DND-41 (cell line): ENCODE measurements at regions not wholly inside any gene's neighbourhood (a gene's known extent, or its start where the extent isn't known, plus 50 kb on each side); places are given as distances from the start of the nearest gene placed in this dataset.

Experiments
- ATAC-seq: fragments of 200-7000 bp; cut with Tn5 transposase; 3 replicates; pipeline ENCODE4 v1.9.1; 2021; ENCODE audit warnings: low read depth; ENCODE audit not compliant: insufficient read depth
- DNase-seq: peaks from one replicate; pipeline ENCODE4 v3.0.0-alpha.2; 2020
- H2AFZ ChIP-seq: 2 replicates; pipeline ENCODE4 v1.6.0; 2012; ENCODE audit warnings: low read depth, low read length
- H3K27ac ChIP-seq: 2 replicates; pipeline ENCODE4 v1.5.1; 2012; ENCODE audit warnings: low read length, inconsistent platforms
- H3K27me3 ChIP-seq: fragments of 200-600 bp; sonication (generic); 2 replicates; pipeline ENCODE4 v1.6.0; 2012; ENCODE audit warnings: low read length, mild to moderate bottlenecking, inconsistent platforms; ENCODE audit not compliant: insufficient read depth, poor library complexity
- H3K36me3 ChIP-seq: 2 replicates; pipeline ENCODE4 v1.5.1; 2012; ENCODE audit warnings: low read length, inconsistent platforms; ENCODE audit not compliant: insufficient read depth
- H3K4me1 ChIP-seq: 2 replicates; pipeline ENCODE4 v1.5.1; 2012; ENCODE audit warnings: mild to moderate bottlenecking, low read length; ENCODE audit not compliant: insufficient read depth
- H3K4me2 ChIP-seq: 2 replicates; pipeline ENCODE4 v1.6.0; 2012; ENCODE audit warnings: mild to moderate bottlenecking, moderate library complexity, low read length, inconsistent platforms; ENCODE audit not compliant: insufficient read depth
- H3K4me3 ChIP-seq, 2 experiments: fragments of 200-600 bp in 1 of 2; shearing (Covaris generic) in 1 of 2; 2 replicates each; pipeline ENCODE4 v1.5.1; 2012 to 2016; ENCODE audit warnings: inconsistent platforms in 2 of 2, low read length in 2 of 2, mild to moderate bottlenecking in 2 of 2, low read depth in 1 of 2, moderate library complexity in 1 of 2
- H3K79me2 ChIP-seq: 2 replicates; pipeline ENCODE4 v1.6.0; 2012; ENCODE audit warnings: low read length, inconsistent platforms; ENCODE audit not compliant: insufficient read depth
- H3K9ac ChIP-seq: 2 replicates; pipeline ENCODE4 v1.6.0; 2012; ENCODE audit warnings: low read depth, mild to moderate bottlenecking, inconsistent platforms, low read length, moderate library complexity
- H3K9me3 ChIP-seq: 2 replicates; pipeline ENCODE4 v1.5.1; 2012; ENCODE audit warnings: low read length, moderate library complexity, mild to moderate bottlenecking, inconsistent platforms; ENCODE audit not compliant: insufficient read depth, severe bottlenecking
- H4K20me1 ChIP-seq: 2 replicates; pipeline ENCODE4 v1.6.0; 2012; ENCODE audit warnings: low read length; ENCODE audit not compliant: insufficient read depth
- EZH2 ChIP-seq: IDR thresholded peaks from 3 replicates; pipeline ENCODE4 v1.6.1; 2012; ENCODE audit warnings: borderline replicate concordance, low read depth, mild to moderate bottlenecking, moderate library complexity, low read length, inconsistent platforms; ENCODE audit not compliant: severe bottlenecking
- TF ChIP-seq, protein P1 (sequence below): IDR thresholded peaks from 2 replicates; pipeline ENCODE4 v1.5.1; 2012; ENCODE audit warnings: borderline replicate concordance, low read length, moderate library complexity, mild to moderate bottlenecking; ENCODE audit not compliant: poor library complexity, severe bottlenecking; ENCODE audit errors: extremely low read depth

DNA sequence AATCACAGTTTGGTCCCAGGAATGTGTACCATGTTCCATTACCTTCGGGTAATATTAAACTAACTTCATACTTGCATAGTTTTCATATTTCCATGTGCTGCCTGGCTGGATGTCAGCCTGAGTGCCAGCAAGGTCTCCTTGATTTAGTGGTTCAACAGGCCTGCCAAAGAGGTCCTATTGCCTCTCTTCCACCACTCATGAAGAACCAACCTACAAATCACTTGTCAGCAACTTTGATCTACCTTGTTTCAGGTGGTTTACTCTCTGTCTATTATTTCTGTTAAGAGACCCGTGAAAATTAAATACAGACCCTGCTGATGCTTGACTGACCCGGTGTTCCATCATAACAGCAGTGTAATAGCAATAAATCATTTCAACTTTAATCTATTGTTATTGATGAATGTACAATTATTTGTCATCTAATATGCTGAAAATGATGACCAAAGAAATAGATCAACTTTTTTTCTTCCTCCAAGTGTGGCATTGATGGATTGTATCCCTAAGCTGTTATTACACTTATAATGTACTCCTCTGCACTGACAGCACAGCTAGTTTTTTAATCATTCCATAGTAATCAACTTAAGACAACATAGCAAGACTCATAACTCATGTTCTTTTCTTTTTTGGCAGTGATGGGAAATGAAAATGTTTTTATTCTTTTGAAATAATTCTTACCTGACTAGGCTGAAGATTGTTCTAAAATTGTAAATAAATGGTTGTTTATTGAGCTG lies 1220.2 kb upstream of the ACVR2A start:
- Histone ChIP-seq H3K4me3 (no peak overlapping the region), H3K27me3 (no peaks in the 10 kb centered on the region), H3K79me2 (no peaks in the 10 kb centered on the region), H3K27ac (no peak overlapping the region), H4K20me1 (no peaks in the 10 kb centered on the region), H2AFZ (no peak overlapping the region; the same call in 1 of the 2 replicates), H3K9me3 (no peaks in the 10 kb centered on the region), H3K4me1 (no peaks in the 10 kb centered on the region), H3K9ac (no peak overlapping the region), H3K36me3 (no peaks in the 10 kb centered on the region), H3K4me2 (no peak overlapping the region)
- DNase-seq (no peak), ATAC-seq (no peak; the same call in 2 of the 3 replicates)
- TF ChIP-seq, protein P1, sequence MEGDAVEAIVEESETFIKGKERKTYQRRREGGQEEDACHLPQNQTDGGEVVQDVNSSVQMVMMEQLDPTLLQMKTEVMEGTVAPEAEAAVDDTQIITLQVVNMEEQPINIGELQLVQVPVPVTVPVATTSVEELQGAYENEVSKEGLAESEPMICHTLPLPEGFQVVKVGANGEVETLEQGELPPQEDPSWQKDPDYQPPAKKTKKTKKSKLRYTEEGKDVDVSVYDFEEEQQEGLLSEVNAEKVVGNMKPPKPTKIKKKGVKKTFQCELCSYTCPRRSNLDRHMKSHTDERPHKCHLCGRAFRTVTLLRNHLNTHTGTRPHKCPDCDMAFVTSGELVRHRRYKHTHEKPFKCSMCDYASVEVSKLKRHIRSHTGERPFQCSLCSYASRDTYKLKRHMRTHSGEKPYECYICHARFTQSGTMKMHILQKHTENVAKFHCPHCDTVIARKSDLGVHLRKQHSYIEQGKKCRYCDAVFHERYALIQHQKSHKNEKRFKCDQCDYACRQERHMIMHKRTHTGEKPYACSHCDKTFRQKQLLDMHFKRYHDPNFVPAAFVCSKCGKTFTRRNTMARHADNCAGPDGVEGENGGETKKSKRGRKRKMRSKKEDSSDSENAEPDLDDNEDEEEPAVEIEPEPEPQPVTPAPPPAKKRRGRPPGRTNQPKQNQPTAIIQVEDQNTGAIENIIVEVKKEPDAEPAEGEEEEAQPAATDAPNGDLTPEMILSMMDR: no peak
- no peak for TF ChIP-seq EZH2

DNA sequence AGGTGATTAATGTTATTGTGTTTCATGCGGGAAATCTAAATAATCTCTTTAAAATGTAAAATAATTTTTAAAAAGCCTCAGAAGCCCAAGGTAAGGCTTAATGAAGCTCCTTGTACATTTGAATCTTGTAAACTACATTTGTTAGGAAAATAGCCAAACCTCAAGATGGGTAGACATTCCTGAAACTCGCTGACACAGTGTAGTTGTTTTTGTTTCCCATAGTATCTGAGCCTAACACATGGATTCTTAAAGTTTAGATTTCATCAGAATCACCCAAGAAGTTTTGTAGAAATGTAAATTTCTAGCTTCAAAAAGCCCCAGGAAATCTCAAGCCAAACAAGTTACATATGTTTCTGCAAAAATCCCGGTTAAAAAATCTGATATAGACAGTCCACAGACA lies 1221.1 kb upstream of the ACVR2A start:
- Histone ChIP-seq H3K27me3 (no peaks in the 10 kb centered on the region), H3K4me1 (no peaks in the 10 kb centered on the region), H3K9ac (no peak overlapping the region), H3K9me3 (no peaks in the 10 kb centered on the region), H3K4me2 (no peak overlapping the region), H3K4me3 (no peak overlapping the region), H3K79me2 (no peaks in the 10 kb centered on the region), H4K20me1 (no peaks in the 10 kb centered on the region), H2AFZ (no peak overlapping the region), H3K27ac (no peak overlapping the region), H3K36me3 (no peaks in the 10 kb centered on the region)
- ATAC-seq: no peak
- no peak for DNase-seq
- no peak for TF ChIP-seq EZH2

DNA sequence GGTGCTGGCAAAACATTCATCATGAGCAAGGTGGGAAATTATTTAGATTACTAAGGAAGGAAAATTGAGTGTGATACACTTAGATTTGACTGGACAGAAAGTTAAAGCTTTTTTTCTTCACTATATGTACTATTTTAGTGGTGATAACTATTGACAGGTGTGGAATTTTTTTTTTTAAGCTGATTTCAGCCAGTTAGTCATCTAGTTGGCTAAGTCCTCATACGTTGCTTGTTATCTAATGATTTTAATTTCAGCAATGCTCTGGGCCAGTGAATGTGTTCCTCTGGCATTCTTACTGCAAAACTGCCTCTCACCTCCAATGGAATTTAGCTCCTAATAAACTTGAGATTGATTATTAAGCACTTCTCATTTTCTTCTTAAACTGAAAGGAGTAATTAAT lies 1223.2 kb upstream of the ACVR2A start:
- DNase-seq (no peak), ATAC-seq (no peak)
- H4K20me1 ChIP-seq: no peaks in the 10 kb centered on the region
- no peak overlapping the region for H3K9ac ChIP-seq
- H2AFZ ChIP-seq: no peak overlapping the region
- H3K4me3 ChIP-seq: no peak overlapping the region
- no peak overlapping the region for H3K27ac ChIP-seq
- no peak overlapping the region for H3K4me2 ChIP-seq
- H3K36me3 ChIP-seq: no peaks in the 10 kb centered on the region
- no peaks in the 10 kb centered on the region for H3K9me3 ChIP-seq
- no peaks in the 10 kb centered on the region for H3K27me3 ChIP-seq
- H3K79me2 ChIP-seq: no peaks in the 10 kb centered on the region
- H3K4me1 ChIP-seq: no peaks in the 10 kb centered on the region
- TF ChIP-seq EZH2: no peak
- TF ChIP-seq, protein P1: no peak

DNA sequence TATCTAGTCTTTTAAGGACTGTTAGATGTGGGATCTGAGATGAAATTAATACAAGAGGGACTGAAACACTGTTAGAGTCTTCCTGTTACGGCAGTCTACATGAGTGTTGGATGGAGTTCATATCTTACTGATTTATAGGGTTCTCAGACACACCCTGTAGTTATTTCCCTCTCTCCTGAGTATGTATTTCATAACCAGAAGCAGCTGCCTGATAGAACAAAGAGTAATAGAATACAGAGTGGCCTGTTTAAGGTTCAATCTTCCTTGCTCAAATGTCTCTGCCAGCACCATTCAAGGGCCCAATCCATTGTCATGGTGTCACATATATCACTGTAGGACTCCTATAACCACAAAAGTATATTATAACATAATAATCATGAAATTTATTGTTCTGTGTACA lies 1229.1 kb upstream of the ACVR2A start:
- no peaks in the 10 kb centered on the region for H4K20me1 ChIP-seq
- no peak overlapping the region for H3K4me3 ChIP-seq
- TF ChIP-seq, protein P1: no peak
- no peak for TF ChIP-seq EZH2
- no peaks in the 10 kb centered on the region for H3K4me1 ChIP-seq
- H3K36me3 ChIP-seq: no peaks in the 10 kb centered on the region
- no peaks in the 10 kb centered on the region for H3K9me3 ChIP-seq
- no peaks in the 10 kb centered on the region for H3K79me2 ChIP-seq
- no peak overlapping the region for H2AFZ ChIP-seq
- no peak overlapping the region for H3K27ac ChIP-seq
- ATAC-seq (no peak), DNase-seq (no peak)
- no peaks in the 10 kb centered on the region for H3K27me3 ChIP-seq
- no peak overlapping the region for H3K9ac ChIP-seq
- no peak overlapping the region for H3K4me2 ChIP-seq
